Esophagus squamous epithelium (tissue), 4 donors: ENCODE measurements at regions not wholly inside any gene's neighbourhood (a gene's known extent, or its start where the extent isn't known, plus 50 kb on each side); places are given as distances from the start of the nearest gene placed in this dataset.

Experiments used
- CTCF ChIP-seq, 6 experiments: fragments of 450-650 bp in 4 of 6; fragments of 200-600 bp in 2 of 6; sonication (generic) in 2 of 6; IDR thresholded peaks; one replicate each; pipeline ENCODE4 v1.5.1; 2016 to 2019; ENCODE audit warnings: antibody characterized with exemption in 6 of 6, mild to moderate bottlenecking in 4 of 6, moderate library complexity in 4 of 6
- POLR2A ChIP-seq, 4 donors: fragments of 450-650 bp; IDR thresholded peaks; one replicate each; pipeline ENCODE4 v1.6.1; 2017; ENCODE audit warnings: antibody characterized with exemption in 4 of 4, mild to moderate bottlenecking in 4 of 4, moderate library complexity in 3 of 4

- TF ChIP-seq CTCF (IDR thresholded peaks at IDR 0.05) (no peak), POLR2A (IDR thresholded peaks at IDR 0.05) (no peak)
These were observed 125.0 kb upstream of the EGLN3 start for GRCh38 chr14:34075826-34076225.
